ENCODE measurements at regions not wholly inside any gene's neighbourhood (a gene's known extent, or its start where the extent isn't known, plus 50 kb on each side); places are given as distances from the start of the nearest gene placed in this dataset.

- no peak for DNase-seq
Measured at GRCh38 chr17:51563961-51564360, 303.6 kb downstream of the UTP18 start.

- DNase-seq = no peak
Measured at GRCh38 chr17:51572115-51572514, 311.8 kb downstream of the UTP18 start.

Data from activated CD8-positive, alpha-beta memory T cell treated with anti-CD3 and anti-CD28 coated beads, Interleukin-2, amount 50 U/mL, for 4 hours (primary cell).